H1 (cell line): ENCODE measurements at regions not wholly inside any gene's neighbourhood (a gene's known extent, or its start where the extent isn't known, plus 50 kb on each side); places are given as distances from the start of the nearest gene placed in this dataset.

Source experiments
- ATF2 ChIP-seq: IDR thresholded peaks from 2 replicates; pipeline ENCODE4 v1.6.1; 2012; ENCODE audit warnings: low read length, inconsistent platforms
- BRCA1 ChIP-seq: IDR thresholded peaks from 2 replicates; pipeline ENCODE4 v1.6.1; 2012; ENCODE audit warnings: low read depth, low read length, improper control_type of control experiment
- CBX5 ChIP-seq: fragments of 300-800, 300-1000 bp; sonication (generic); IDR thresholded peaks from 2 replicates; pipeline ENCODE4 v1.7.1; 2016; ENCODE audit warnings: antibody characterized with exemption, low read length, low read depth
- CEBPB ChIP-seq: IDR thresholded peaks from 2 replicates; pipeline ENCODE4 v1.6.1; 2012; ENCODE audit warnings: low read depth, low read length
- CHD1 ChIP-seq: IDR thresholded peaks from 2 replicates; pipeline ENCODE4 v1.6.1; 2012; ENCODE audit warnings: low read depth, low read length, improper control_type of control experiment
- EP300 ChIP-seq, 2 experiments: IDR thresholded peaks; 1 replicate in 1 of 2; 2 replicates in 1 of 2; pipeline ENCODE4 v1.6.1; 2011 to 2012; ENCODE audit warnings: low read depth in 2 of 2, low read length in 2 of 2, mild to moderate bottlenecking in 2 of 2, borderline replicate concordance in 1 of 2, inconsistent platforms in 1 of 2, moderate library complexity in 1 of 2
- MAFK ChIP-seq: IDR thresholded peaks from 2 replicates; pipeline ENCODE4 v1.6.1; 2012; ENCODE audit warnings: low read depth, mild to moderate bottlenecking, improper control_type of control experiment, low read length
- NANOG ChIP-seq: IDR thresholded peaks from 2 replicates; pipeline ENCODE4 v1.6.1; 2011; ENCODE audit warnings: low read length, low read depth, mild to moderate bottlenecking, inconsistent platforms; ENCODE audit not compliant: insufficient read depth, poor library complexity, severe bottlenecking
- RAD21 ChIP-seq, 2 experiments: IDR thresholded peaks in 1 of 2; conservative IDR thresholded peaks in 1 of 2; 2 replicates each; pipeline ENCODE4 v1.6.1; 2011; ENCODE audit warnings: low read depth in 2 of 2, low read length in 2 of 2, improper control_type of control experiment in 1 of 2, inconsistent platforms in 1 of 2, mild to moderate bottlenecking in 1 of 2, moderate library complexity in 1 of 2
- RNF2 ChIP-seq: fragments of 200-900, 300-1000 bp; sonication (generic); IDR thresholded peaks from 2 replicates; pipeline ENCODE4 v1.7.1; 2016; ENCODE audit warnings: borderline replicate concordance, low read depth, mild to moderate bottlenecking, antibody characterized with exemption, low read length; ENCODE audit not compliant: poor library complexity, severe bottlenecking; ENCODE audit errors: missing control alignments
- SIN3A ChIP-seq, 2 experiments: IDR thresholded peaks in 1 of 2; conservative IDR thresholded peaks in 1 of 2; 2 replicates each; pipeline ENCODE4 v1.6.1; 2011 to 2012; ENCODE audit warnings: low read length in 2 of 2, improper control_type of control experiment in 1 of 2, low read depth in 1 of 2, mild to moderate bottlenecking in 1 of 2
- SP4 ChIP-seq: IDR thresholded peaks from 2 replicates; pipeline ENCODE4 v1.6.1; 2012; ENCODE audit warnings: low read length, inconsistent platforms
- SRF ChIP-seq: IDR thresholded peaks from 2 replicates; pipeline ENCODE4 v1.6.1; 2011; ENCODE audit warnings: mild to moderate bottlenecking, low read depth, low read length, moderate library complexity
- TAF7 ChIP-seq: optimal IDR thresholded peaks from 2 replicates; pipeline ENCODE3; 2011; ENCODE audit warnings: low read depth, mild to moderate bottlenecking, inconsistent platforms, low read length, moderate library complexity, borderline replicate concordance
- YY1 ChIP-seq: IDR thresholded peaks from 2 replicates; pipeline ENCODE4 v1.6.1; 2011; ENCODE audit warnings: low read depth, mild to moderate bottlenecking, low read length
- TF ChIP-seq, protein P1 (sequence below): IDR thresholded peaks from 2 replicates; pipeline ENCODE4 v1.6.1; 2012; ENCODE audit warnings: inconsistent platforms

DNA sequence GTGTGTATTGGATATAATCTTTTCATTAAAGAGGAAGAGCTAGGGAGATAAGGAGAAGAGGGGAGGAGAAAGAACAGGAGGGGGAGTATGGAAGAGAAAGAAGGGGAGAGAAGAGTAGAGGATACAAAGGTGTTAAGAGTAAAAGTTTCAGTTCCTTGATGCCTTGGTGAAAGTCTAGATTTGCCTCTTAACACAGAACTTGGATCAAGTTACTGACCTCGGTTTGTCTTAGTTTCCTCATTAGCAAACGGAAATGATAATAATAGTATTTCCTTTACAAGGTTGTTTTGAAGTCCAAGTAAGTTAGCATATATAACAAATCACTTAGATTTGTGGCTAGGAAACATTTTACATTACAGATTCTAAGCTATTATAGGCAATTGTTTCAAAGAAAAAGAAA is 287.1 kb downstream of the PPARGC1A start (continued):
- TF ChIP-seq SRF (no peak), CBX5 (no peak), SP4 (no peak), ATF2 (no peak), NANOG (no peak), MAFK (no peak), TAF7 (no peak), CEBPB (no peak), YY1 (no peak), CHD1 (no peak), RNF2 (no peak), RAD21 (IDR thresholded peaks at IDR 0.05 in 1 of 2, conservative IDR thresholded peaks at IDR 0.05 in 1 of 2; ENCODE audit: low read depth in 2 of 2, low read length in 2 of 2) (no peak), BRCA1 (no peak), EP300 (IDR thresholded peaks at IDR 0.05; ENCODE audit: borderline replicate concordance in 1 of 2, low read depth in 2 of 2, low read length in 2 of 2) (no peak), SIN3A (conservative IDR thresholded peaks at IDR 0.05 in 1 of 2, IDR thresholded peaks at IDR 0.05 in 1 of 2; ENCODE audit: low read depth in 1 of 2, low read length in 2 of 2) (no peak)
- TF ChIP-seq, protein P1, sequence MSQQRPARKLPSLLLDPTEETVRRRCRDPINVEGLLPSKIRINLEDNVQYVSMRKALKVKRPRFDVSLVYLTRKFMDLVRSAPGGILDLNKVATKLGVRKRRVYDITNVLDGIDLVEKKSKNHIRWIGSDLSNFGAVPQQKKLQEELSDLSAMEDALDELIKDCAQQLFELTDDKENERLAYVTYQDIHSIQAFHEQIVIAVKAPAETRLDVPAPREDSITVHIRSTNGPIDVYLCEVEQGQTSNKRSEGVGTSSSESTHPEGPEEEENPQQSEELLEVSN = no peak
